Karpas-422 (cell line): ENCODE measurements at regions not wholly inside any gene's neighbourhood (a gene's known extent, or its start where the extent isn't known, plus 50 kb on each side); places are given as distances from the start of the nearest gene placed in this dataset.
"Not testable (repeated sequence)": the region's sequence is repeated elsewhere in the genome, so short reads cannot be mapped to it uniquely, and the experiment has no call there.

ENCODE experiments used
- DNase-seq: peaks from one replicate; pipeline ENCODE4 v3.0.0-alpha.2; 2015
- H2AFZ ChIP-seq: fragments of 200-600 bp; sonication (generic); 2 replicates; pipeline ENCODE4 v1.6.1; 2014; ENCODE audit warnings: antibody characterized with exemption, low read length, mixed read lengths
- H3K27ac ChIP-seq: fragments of 200-600 bp; sonication (generic); 2 replicates; pipeline ENCODE4 v1.5.1; 2014; ENCODE audit warnings: mild to moderate bottlenecking, low read length, moderate library complexity
- H3K27me3 ChIP-seq: fragments of 200-600 bp; sonication (generic); 2 replicates; pipeline ENCODE4 v1.6.1; 2014; ENCODE audit warnings: low read length, mixed read lengths
- H3K36me3 ChIP-seq: fragments of 200-600 bp; sonication (generic); 2 replicates; pipeline ENCODE4 v1.6.1; 2014; ENCODE audit warnings: low read length, mixed read lengths; ENCODE audit not compliant: insufficient read depth
- H3K4me1 ChIP-seq: fragments of 200-600 bp; sonication (generic); 2 replicates; pipeline ENCODE4 v1.6.1; 2014; ENCODE audit warnings: mild to moderate bottlenecking, low read length, mixed read lengths
- H3K4me2 ChIP-seq: fragments of 200-600 bp; sonication (generic); 2 replicates; pipeline ENCODE4 v1.6.1; 2014; ENCODE audit warnings: low read length, low read depth, mild to moderate bottlenecking; ENCODE audit not compliant: poor library complexity, severe bottlenecking
- H3K4me3 ChIP-seq: fragments of 200-600 bp; sonication (generic); 2 replicates; pipeline ENCODE4 v1.5.1; 2014; ENCODE audit warnings: mild to moderate bottlenecking, antibody characterized with exemption, low read length, mixed read lengths
- H3K79me2 ChIP-seq: fragments of 200-600 bp; sonication (generic); 2 replicates; pipeline ENCODE4 v1.6.1; 2014; ENCODE audit warnings: mild to moderate bottlenecking, low read length, mixed read lengths
- H3K9ac ChIP-seq: fragments of 200-600 bp; sonication (generic); 2 replicates; pipeline ENCODE4 v1.6.0; 2014; ENCODE audit warnings: low read length
- H3K9me2 ChIP-seq: fragments of 200-600 bp; sonication (generic), shearing (Covaris generic); replicated peaks from 2 replicates; pipeline ENCODE4 v1.6.0; 2014; ENCODE audit warnings: mild to moderate bottlenecking, low read length, moderate library complexity; ENCODE audit not compliant: insufficient read depth
- H3K9me3 ChIP-seq: fragments of 300-700, 200-600 bp; sonication (generic); 2 replicates; pipeline ENCODE4 v1.6.1; 2014; ENCODE audit warnings: low read length, mixed read lengths
- H4K20me1 ChIP-seq: fragments of 200-600 bp; sonication (generic); 2 replicates; pipeline ENCODE4 v1.6.1; 2014; ENCODE audit warnings: mild to moderate bottlenecking, antibody characterized with exemption, low read length, low read depth; ENCODE audit not compliant: insufficient read depth

DNA sequence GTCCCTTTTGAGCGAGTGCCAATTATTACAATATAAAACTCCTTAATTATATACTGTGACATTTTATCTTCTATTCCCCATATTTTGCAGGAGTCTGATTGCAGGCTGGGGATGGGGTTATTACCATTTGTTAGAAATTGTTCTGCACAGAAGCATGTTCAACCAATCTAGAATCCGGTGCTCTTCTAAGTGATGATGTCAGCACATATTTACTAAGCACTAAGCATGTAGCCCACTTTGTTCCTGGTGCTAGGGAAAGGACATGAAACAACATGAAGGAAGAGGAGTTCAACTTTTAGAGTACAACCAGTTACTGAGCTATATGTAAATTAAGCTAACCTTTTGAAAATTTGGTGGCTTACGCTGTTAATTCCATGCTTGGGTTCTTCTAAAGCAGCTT lies 52.8 kb upstream of the IL1RAPL2 start:
- H3K4me1 ChIP-seq, result no peaks in the 10 kb centered on the region
- H3K36me3 ChIP-seq, result no peaks in the 10 kb centered on the region
- H3K27ac ChIP-seq, result no peak overlapping the region
- H3K9me3 ChIP-seq, result no peaks in the 10 kb centered on the region
- H3K9me2 ChIP-seq, result no peaks in the 10 kb centered on the region
- H3K4me3 ChIP-seq, result no peak overlapping the region
- H2AFZ ChIP-seq, result no peak overlapping the region
- no peak for DNase-seq
- H3K79me2 ChIP-seq, result no peaks in the 10 kb centered on the region
- no peak overlapping the region for H3K9ac ChIP-seq
- no peak overlapping the region for H3K4me2 ChIP-seq
- no peaks in the 10 kb centered on the region for H4K20me1 ChIP-seq
- H3K27me3 ChIP-seq, result no peaks in the 10 kb centered on the region

DNA sequence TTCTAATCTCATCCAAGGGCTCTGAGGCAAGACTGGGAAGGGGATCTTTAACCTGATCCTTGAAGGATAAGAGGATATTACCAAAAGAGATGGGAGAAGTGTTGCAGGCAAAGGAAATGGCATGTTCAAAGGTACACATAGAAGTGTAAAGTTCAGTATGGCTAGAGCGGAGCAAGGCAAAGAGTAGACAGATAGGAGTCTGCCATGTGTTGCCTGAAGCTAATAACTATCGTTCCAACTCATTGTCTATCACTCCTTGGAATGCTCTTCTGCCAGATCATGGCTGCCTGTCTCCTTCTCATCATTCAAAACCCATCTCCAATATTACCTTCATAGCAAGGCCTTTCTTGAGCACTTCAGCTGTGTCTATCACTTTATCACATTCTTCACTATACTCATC lies 55.2 kb upstream of the IL1RAPL2 start:
- Histone ChIP-seq H3K4me3 (no peak overlapping the region), H3K4me2 (no peak overlapping the region), H3K79me2 (no peaks in the 10 kb centered on the region), H3K9me2 (no peaks in the 10 kb centered on the region), H3K27ac (no peak overlapping the region), H3K27me3 (no peaks in the 10 kb centered on the region), H4K20me1 (no peaks in the 10 kb centered on the region), H3K9ac (no peak overlapping the region), H3K9me3 (no peaks in the 10 kb centered on the region), H2AFZ (no peak overlapping the region), H3K36me3 (no peaks in the 10 kb centered on the region), H3K4me1 (no peaks in the 10 kb centered on the region)
- DNase-seq, result no peak

DNA sequence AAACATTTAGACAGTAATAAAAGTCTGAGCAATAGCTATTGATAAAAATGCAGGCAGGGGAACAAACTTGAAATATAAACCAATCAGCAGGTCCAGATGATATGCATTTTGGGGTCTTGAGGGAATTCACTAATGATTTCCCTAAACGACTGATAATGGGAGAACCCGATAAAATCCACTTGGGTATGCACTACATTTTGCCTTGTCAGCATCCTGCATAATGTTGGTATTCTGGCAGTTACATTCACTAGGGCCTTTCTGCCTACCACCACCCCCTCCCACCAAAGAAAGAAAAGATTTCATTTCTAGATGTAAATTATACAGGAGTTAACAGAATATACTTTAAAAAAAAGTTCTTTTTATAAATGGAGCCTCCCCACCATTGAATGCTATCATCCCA lies 63.5 kb upstream of the IL1RAPL2 start:
- DNase-seq, result no peak
- Histone ChIP-seq H3K4me3 (no peak overlapping the region), H4K20me1 (no peaks in the 10 kb centered on the region), H3K9me3 (no peaks in the 10 kb centered on the region), H3K36me3 (no peaks in the 10 kb centered on the region), H3K9me2 (no peaks in the 10 kb centered on the region), H3K4me2 (no peak overlapping the region), H3K27ac (no peak overlapping the region), H3K79me2 (no peaks in the 10 kb centered on the region), H3K9ac (no peak overlapping the region), H3K27me3 (no peaks in the 10 kb centered on the region), H2AFZ (no peak overlapping the region), H3K4me1 (no peaks in the 10 kb centered on the region)

DNA sequence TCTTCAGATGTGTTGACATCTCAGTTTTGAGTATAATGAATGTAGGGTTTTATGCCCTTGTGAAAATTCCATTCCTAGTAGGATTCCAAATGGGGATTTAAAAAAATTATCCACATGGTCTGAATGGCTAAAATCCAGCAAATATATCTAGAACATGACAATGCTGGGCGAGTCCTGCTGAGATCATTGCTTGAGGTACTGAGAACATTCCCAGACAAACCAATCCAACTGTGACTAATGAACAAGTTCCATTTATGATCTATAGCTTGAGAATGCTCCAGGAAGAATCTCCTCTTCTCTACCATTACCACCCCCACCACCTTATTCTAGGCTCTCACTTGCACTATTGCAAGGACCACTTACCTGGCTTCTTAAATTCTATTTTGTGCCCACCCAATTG lies 77.2 kb upstream of the IL1RAPL2 start:
- H3K27ac ChIP-seq, result no peak overlapping the region
- no peaks in the 10 kb centered on the region for H3K36me3 ChIP-seq
- no peak for DNase-seq
- no peak overlapping the region for H3K9ac ChIP-seq
- no peaks in the 10 kb centered on the region for H3K27me3 ChIP-seq
- H3K4me3 ChIP-seq, result no peak overlapping the region
- H3K4me2 ChIP-seq, result no peak overlapping the region
- no peaks in the 10 kb centered on the region for H3K9me2 ChIP-seq
- H3K4me1 ChIP-seq, result no peaks in the 10 kb centered on the region
- no peak overlapping the region for H2AFZ ChIP-seq
- no peaks in the 10 kb centered on the region for H4K20me1 ChIP-seq
- H3K9me3 ChIP-seq, result no peaks in the 10 kb centered on the region
- no peaks in the 10 kb centered on the region for H3K79me2 ChIP-seq

DNA sequence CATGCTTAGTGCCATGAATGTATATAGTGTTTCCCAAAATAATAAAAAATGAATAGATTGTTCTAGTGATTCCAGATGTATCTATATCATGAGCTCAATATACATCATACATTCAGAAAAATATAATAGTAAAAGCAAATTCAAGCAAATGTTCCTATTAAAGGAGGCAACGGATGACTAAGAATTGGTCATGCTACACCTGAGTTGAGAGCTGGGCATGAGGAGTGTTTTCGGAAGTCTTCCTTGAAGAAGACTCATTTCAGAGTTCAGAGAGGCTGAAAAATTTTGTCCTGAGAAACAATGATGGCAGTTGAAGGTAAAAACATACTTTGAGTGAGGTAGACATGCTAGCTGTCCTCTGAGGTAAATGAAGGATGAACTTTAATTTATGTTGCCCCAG lies 79.3 kb upstream of the IL1RAPL2 start:
- no peak for DNase-seq
- Histone ChIP-seq H4K20me1 (no peaks in the 10 kb centered on the region), H3K4me3 (no peak overlapping the region), H3K27me3 (no peaks in the 10 kb centered on the region), H3K27ac (no peak overlapping the region), H3K36me3 (no peaks in the 10 kb centered on the region), H3K4me1 (no peaks in the 10 kb centered on the region), H3K9ac (no peak overlapping the region), H3K4me2 (no peak overlapping the region), H3K79me2 (no peaks in the 10 kb centered on the region), H3K9me3 (no peaks in the 10 kb centered on the region), H2AFZ (no peak overlapping the region), H3K9me2 (no peaks in the 10 kb centered on the region)

DNA sequence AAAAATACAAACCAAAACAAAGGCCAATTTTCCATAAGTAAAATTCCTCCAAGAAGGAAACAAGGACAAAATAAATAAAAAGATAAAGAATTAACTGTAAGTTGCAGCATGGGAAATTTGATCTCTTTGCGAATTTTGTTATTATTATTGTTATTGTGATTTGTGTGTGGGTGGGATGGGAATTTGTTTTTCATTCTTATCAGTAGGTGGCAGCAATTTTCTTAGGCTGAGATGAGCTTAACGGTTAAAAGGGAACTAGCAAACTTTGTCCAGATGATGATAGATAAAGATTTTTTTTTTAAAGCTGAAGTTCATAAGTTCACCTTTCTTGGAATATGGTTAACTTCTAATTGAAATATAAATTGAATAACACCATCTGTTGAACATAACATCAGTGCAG lies 83.2 kb upstream of the IL1RAPL2 start:
- no peaks in the 10 kb centered on the region for H3K9me2 ChIP-seq
- H3K36me3 ChIP-seq, result no peaks in the 10 kb centered on the region
- H3K9ac ChIP-seq, result no peak overlapping the region
- no peaks in the 10 kb centered on the region for H3K9me3 ChIP-seq
- DNase-seq, result no peak
- no peaks in the 10 kb centered on the region for H4K20me1 ChIP-seq
- no peak overlapping the region for H3K4me3 ChIP-seq
- H3K27ac ChIP-seq, result no peak overlapping the region
- no peak overlapping the region for H2AFZ ChIP-seq
- no peaks in the 10 kb centered on the region for H3K27me3 ChIP-seq
- no peak overlapping the region for H3K4me2 ChIP-seq
- H3K4me1 ChIP-seq, result no peaks in the 10 kb centered on the region
- H3K79me2 ChIP-seq, result no peaks in the 10 kb centered on the region

DNA sequence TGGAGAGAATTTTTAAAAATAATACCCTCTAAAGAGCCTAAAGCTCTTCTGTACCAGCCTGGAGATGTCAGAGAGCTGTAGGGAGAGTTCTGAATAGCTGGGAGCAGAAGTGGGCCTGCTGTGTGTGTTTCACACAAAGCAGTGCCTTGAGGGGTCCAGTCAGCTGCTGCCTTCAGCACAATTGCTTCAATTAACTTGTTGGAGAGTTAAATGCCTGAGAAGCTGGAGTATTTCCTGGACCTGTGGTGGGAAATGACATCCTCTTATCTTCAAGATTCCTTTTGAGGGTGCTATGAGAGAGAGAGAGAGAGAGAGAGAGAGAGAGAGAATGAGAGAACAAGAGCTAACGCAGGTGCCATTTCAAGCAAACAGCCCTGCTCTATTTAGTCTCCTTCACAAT lies 96.2 kb upstream of the IL1RAPL2 start:
- DNase-seq, result no peak
- Histone ChIP-seq H3K4me3 (no peak overlapping the region), H3K27me3 (no peaks in the 10 kb centered on the region), H3K36me3 (no peaks in the 10 kb centered on the region), H3K9ac (no peak overlapping the region), H3K9me3 (no peaks in the 10 kb centered on the region), H3K79me2 (no peaks in the 10 kb centered on the region), H4K20me1 (no peaks in the 10 kb centered on the region), H3K4me2 (no peak overlapping the region), H3K27ac (no peak overlapping the region), H3K9me2 (no peaks in the 10 kb centered on the region), H3K4me1 (no peaks in the 10 kb centered on the region), H2AFZ (no peak overlapping the region)

DNA sequence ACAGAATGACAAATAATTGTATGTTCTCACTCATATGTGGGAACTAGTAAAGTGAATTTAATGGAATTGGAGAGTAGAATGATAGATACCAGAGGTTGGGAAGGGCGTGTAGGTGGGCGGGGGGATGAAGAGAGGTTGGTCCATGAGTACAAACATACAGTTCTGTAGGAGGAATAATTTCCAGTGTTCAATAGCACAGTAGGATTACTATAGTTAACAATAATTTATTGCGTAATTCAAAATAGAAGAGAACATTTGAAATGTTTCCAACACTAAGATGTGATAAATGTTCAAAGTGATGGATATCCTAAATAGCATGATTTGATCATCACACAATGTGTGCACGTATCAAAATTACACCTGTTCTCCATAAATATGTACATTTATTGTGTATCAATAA lies 106.2 kb upstream of the IL1RAPL2 start:
- Histone ChIP-seq H3K4me3 (no peak overlapping the region), H3K4me2 (no peak overlapping the region), H3K27ac (no peak overlapping the region), H2AFZ (no peak overlapping the region), H3K9ac (no peak overlapping the region), H3K4me1 (no peaks in the 10 kb centered on the region), H3K79me2 (no peaks in the 10 kb centered on the region), H3K9me2 (no peaks in the 10 kb centered on the region), H3K36me3 (no peaks in the 10 kb centered on the region), H3K9me3 (no peaks in the 10 kb centered on the region), H4K20me1 (no peaks in the 10 kb centered on the region), H3K27me3 (no peaks in the 10 kb centered on the region)
- no peak for DNase-seq

DNA sequence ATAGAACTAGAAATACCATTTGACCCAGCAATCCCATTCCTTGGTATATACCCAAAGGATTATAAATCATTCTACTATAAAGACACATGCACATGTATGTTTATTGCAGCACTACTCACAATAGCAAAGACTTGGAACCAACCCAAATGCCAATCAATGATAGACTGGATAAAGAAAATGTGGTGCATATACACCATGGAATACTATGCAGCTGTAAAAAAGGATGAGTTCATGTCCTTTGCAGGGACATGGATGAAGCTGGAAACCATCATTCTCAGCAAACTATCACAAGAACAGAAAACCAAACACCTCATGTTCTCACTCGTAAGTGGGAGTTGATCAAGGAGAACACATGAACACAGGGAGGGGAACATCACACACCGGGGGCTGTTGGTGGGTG lies 108.9 kb upstream of the IL1RAPL2 start:
- not testable (repeated sequence) for H3K9me3 ChIP-seq, H3K4me2 ChIP-seq, H3K9me2 ChIP-seq, H2AFZ ChIP-seq, H3K79me2 ChIP-seq, H3K4me1 ChIP-seq, H3K27me3 ChIP-seq, DNase-seq, H3K36me3 ChIP-seq, H3K4me3 ChIP-seq, H4K20me1 ChIP-seq, H3K27ac ChIP-seq, H3K9ac ChIP-seq
